Tongue (tissue), 1 donor: ENCODE measurements at regions not wholly inside any gene's neighbourhood (a gene's known extent, or its start where the extent isn't known, plus 50 kb on each side); places are given as distances from the start of the nearest gene placed in this dataset.

Source experiments
- DNase-seq: peaks from one replicate; pipeline ENCODE4 v3.0.0-alpha.2; 2015

GRCh38 chr2:198498516-198498915 lies 694.1 kb downstream of the PLCL1 start:
- peak; percentile 5 for DNase-seq

- DNase-seq, result no peak
These were observed 693.7 kb downstream of the PLCL1 start for GRCh38 chr2:198498048-198498447.

- DNase-seq, result no peak
These were observed 690.5 kb downstream of the PLCL1 start for GRCh38 chr2:198494931-198495330.

- DNase-seq, result no peak
These were observed 686.4 kb downstream of the PLCL1 start for GRCh38 chr2:198490748-198491147.

- no peak for DNase-seq
These were observed 684.6 kb downstream of the PLCL1 start for GRCh38 chr2:198488964-198489363.

- DNase-seq, result no peak
These were observed 678.7 kb downstream of the PLCL1 start for GRCh38 chr2:198483051-198483450.

GRCh38 chr2:198479065-198479464 lies 674.7 kb downstream of the PLCL1 start:
- DNase-seq, result peak; percentile 19

GRCh38 chr2:198478361-198478760 lies 674.0 kb downstream of the PLCL1 start:
- DNase-seq, result peak; percentile 8

- no peak for DNase-seq
These were observed 671.6 kb downstream of the PLCL1 start for GRCh38 chr2:198476007-198476406.

- DNase-seq, result no peak
These were observed 666.9 kb downstream of the PLCL1 start for GRCh38 chr2:198471291-198471690.

GRCh38 chr2:198468136-198468535 lies 663.7 kb downstream of the PLCL1 start:
- DNase-seq, result no peak

- peak; percentile 3 for DNase-seq
These were observed 661.6 kb downstream of the PLCL1 start for GRCh38 chr2:198465970-198466369.

GRCh38 chr2:198456418-198456817 lies 652.0 kb downstream of the PLCL1 start:
- DNase-seq, result no peak

GRCh38 chr2:198453866-198454265 lies 649.5 kb downstream of the PLCL1 start:
- DNase-seq, result no peak

GRCh38 chr2:198452327-198452726 lies 647.9 kb downstream of the PLCL1 start:
- no peak for DNase-seq

GRCh38 chr2:198448789-198449188 lies 644.4 kb downstream of the PLCL1 start:
- no peak for DNase-seq

GRCh38 chr2:198444800-198445287 lies 640.5 kb downstream of the PLCL1 start:
- no peak for DNase-seq

GRCh38 chr2:198441901-198442300 lies 637.5 kb downstream of the PLCL1 start:
- DNase-seq, result no peak

GRCh38 chr2:198441246-198441645 lies 636.9 kb downstream of the PLCL1 start:
- DNase-seq, result peak; percentile 4

- no peak for DNase-seq
These were observed 636.4 kb downstream of the PLCL1 start for GRCh38 chr2:198440833-198441232.

GRCh38 chr2:198438331-198438730 lies 633.9 kb downstream of the PLCL1 start:
- no peak for DNase-seq

- DNase-seq, result no peak
These were observed 619.7 kb downstream of the PLCL1 start for GRCh38 chr2:198424112-198424511.

- no peak for DNase-seq
These were observed 613.4 kb downstream of the PLCL1 start for GRCh38 chr2:198417836-198418235.

- no peak for DNase-seq
These were observed 610.6 kb downstream of the PLCL1 start for GRCh38 chr2:198414976-198415375.

- DNase-seq, result no peak
These were observed 607.5 kb downstream of the PLCL1 start for GRCh38 chr2:198411936-198412335.
